HepG2 (cell line): ENCODE measurements at regions not wholly inside any gene's neighbourhood (a gene's known extent, or its start where the extent isn't known, plus 50 kb on each side); places are given as distances from the start of the nearest gene placed in this dataset.

Experiments
- ATAC-seq: fragments of 200-7000 bp; cut with Tn5 transposase; 3 replicates; pipeline ENCODE4 v1.9.1; 2020; ENCODE audit warnings: mild to moderate bottlenecking, moderate library complexity
- BruUV-seq: library from RNA; stranded (reverse); fragments of 400-500 nt; replicated peaks from 2 replicates; lab custom pipeline; 2021; lab: Mats Ljungman, UMichigan
- CTCF ChIA-PET: fragments of 300-600 bp; formaldehyde crosslinking; extraction: SDS; loops from one replicate; lab custom pipeline; 2021; ENCODE audit warnings: low total read pairs, inconsistent platforms, low intra/inter-chr PET ratio; lab: Yijun Ruan, JAX
- POLR2A ChIA-PET: fragments of 350-600 bp; sonication (Branson Sonifier 250); formaldehyde crosslinking; loops from one replicate; lab custom pipeline; 2020; ENCODE audit warnings: antibody characterized with exemption, inconsistent platforms; lab: Yijun Ruan, JAX
- DNase-seq: peaks from one replicate; pipeline ENCODE4 v3.0.0-alpha.2; 2015; ENCODE audit warnings: low spot score
- FAIRE-seq: peaks from 3 replicates; lab custom pipeline; 2011; peaks lifted over from hg19 to GRCh38; lab: Jason Lieb, UNC
- H2AFZ ChIP-seq: one replicate; pipeline ENCODE4 v1.6.1; 2011; ENCODE audit warnings: low read length, inconsistent platforms
- H3K27ac ChIP-seq: fragments of 300-600 bp; 3 replicates; pipeline ENCODE4 v1.8.0; 2011; ENCODE audit warnings: mixed run types, mild to moderate bottlenecking, mixed read lengths, low read length, inconsistent platforms; ENCODE audit not compliant: insufficient read depth; ENCODE audit errors: extremely low read length
- H3K27me3 ChIP-seq, 2 experiments: fragments of 200-600 bp in 1 of 2; 2 replicates in 1 of 2; 3 replicates in 1 of 2; pipeline versions ENCODE4 v1.6.0 to v1.8.0; 2011; ENCODE audit warnings: low read length in 2 of 2, mild to moderate bottlenecking in 2 of 2, moderate library complexity in 2 of 2, inconsistent platforms in 1 of 2; ENCODE audit not compliant: insufficient read depth in 2 of 2, control insufficient read depth in 1 of 2
- H3K36me3 ChIP-seq, 2 experiments: fragments of 200-600 bp in 1 of 2; replicated peaks in 1 of 2; 2 replicates in 1 of 2; 3 replicates in 1 of 2; pipeline versions ENCODE4 v1.5.1 to v1.8.0; 2011; ENCODE audit warnings: low read length in 2 of 2, inconsistent platforms in 1 of 2; ENCODE audit not compliant: insufficient read depth in 2 of 2, control insufficient read depth in 1 of 2
- H3K4me1 ChIP-seq: 2 replicates; pipeline ENCODE4 v1.5.1; 2012; ENCODE audit warnings: low read length, inconsistent platforms; ENCODE audit not compliant: insufficient read depth
- H3K4me2 ChIP-seq: 2 replicates; pipeline ENCODE4 v1.6.0; 2011; ENCODE audit warnings: low read depth, low read length, inconsistent platforms
- H3K4me3 ChIP-seq, 3 experiments: fragments of 200-600 bp in 1 of 3; sonication (generic), shearing (Covaris generic) in 1 of 3; replicated peaks in 1 of 3; 2 replicates each; pipeline ENCODE4 v1.5.1; 2011 to 2016; ENCODE audit warnings: low read length in 3 of 3, inconsistent platforms in 2 of 3, low read depth in 2 of 3, mild to moderate bottlenecking in 2 of 3, control low read depth in 1 of 3, mixed read lengths in 1 of 3; ENCODE audit not compliant: insufficient read depth in 1 of 3
- H3K79me2 ChIP-seq: one replicate; pipeline ENCODE4 v1.6.1; 2011; ENCODE audit warnings: low read length, inconsistent platforms; ENCODE audit not compliant: insufficient read depth
- H3K9ac ChIP-seq: 2 replicates; pipeline ENCODE4 v1.6.0; 2011; ENCODE audit warnings: mild to moderate bottlenecking, low read depth, low read length, inconsistent platforms; ENCODE audit not compliant: insufficient read depth
- H3K9me3 ChIP-seq: 2 replicates; pipeline ENCODE4 v1.5.1; 2012; ENCODE audit warnings: mild to moderate bottlenecking, low read length
- H4K20me1 ChIP-seq: 2 replicates; pipeline ENCODE4 v1.6.0; 2011; ENCODE audit warnings: inconsistent platforms, mild to moderate bottlenecking, low read length, moderate library complexity; ENCODE audit not compliant: insufficient read depth
- E2F2 ChIP-seq: sonication (generic); formaldehyde crosslinking; IDR thresholded peaks from 2 replicates; pipeline ENCODE4 v1.4.0; 2020; ENCODE audit warnings: missing genetic modification reagents, borderline replicate concordance
- EEA1 ChIP-seq: sonication (generic); formaldehyde crosslinking; IDR thresholded peaks from 2 replicates; pipeline ENCODE4 v1.5.1; 2020; ENCODE audit warnings: mild to moderate bottlenecking, missing genetic modification reagents, borderline replicate concordance
- MNT ChIP-seq: fragments of 450-650 bp; IDR thresholded peaks from 2 replicates; pipeline ENCODE4 v1.6.1; 2016
- NFE2 ChIP-seq: sonication (generic); formaldehyde crosslinking; IDR thresholded peaks from 2 replicates; pipeline ENCODE4 v1.4.0; 2020; ENCODE audit warnings: missing genetic modification reagents
- PITX1 ChIP-seq: sonication (generic); formaldehyde crosslinking; IDR thresholded peaks from 2 replicates; pipeline ENCODE4 v1.5.1; 2020; ENCODE audit warnings: mild to moderate bottlenecking, missing genetic modification reagents
- RFX3 ChIP-seq: IDR thresholded peaks from 2 replicates; pipeline ENCODE4 v1.6.1; 2016; ENCODE audit warnings: missing biosample characterization, missing genetic modification reagents
- RNF2 ChIP-seq: fragments of 450-650 bp; conservative IDR thresholded peaks from 2 replicates; pipeline ENCODE4 v1.6.1; 2016; ENCODE audit warnings: low read depth
- SALL1 ChIP-seq: sonication (generic); formaldehyde crosslinking; IDR thresholded peaks from 2 replicates; pipeline ENCODE4 v1.8.0; 2022; ENCODE audit warnings: mild to moderate bottlenecking, missing genetic modification reagents
- SMC3 ChIP-seq: IDR thresholded peaks from 2 replicates; pipeline ENCODE4 v1.6.1; 2011; ENCODE audit warnings: low read length, improper control_type of control experiment
- USF2 ChIP-seq, 2 experiments: sonication (generic) in 1 of 2; formaldehyde crosslinking in 1 of 2; IDR thresholded peaks; 2 replicates each; pipeline versions ENCODE4 v1.5.1 to v1.6.1; 2011 to 2020; ENCODE audit warnings: borderline replicate concordance in 1 of 2, low read depth in 1 of 2, low read length in 1 of 2, mild to moderate bottlenecking in 1 of 2, missing genetic modification reagents in 1 of 2, moderate library complexity in 1 of 2
- ZBTB8A ChIP-seq: sonication (generic); formaldehyde crosslinking; IDR thresholded peaks from 2 replicates; pipeline ENCODE4 v1.4.0; 2020; ENCODE audit warnings: mild to moderate bottlenecking, low read depth, missing genetic modification reagents, borderline replicate concordance
- ZNF10 ChIP-seq: sonication (generic); formaldehyde crosslinking; IDR thresholded peaks from 2 replicates; pipeline ENCODE4 v1.4.0; 2020; ENCODE audit warnings: mild to moderate bottlenecking, low read depth, missing genetic modification reagents, borderline replicate concordance
- ZNF713 ChIP-seq: sonication (generic); formaldehyde crosslinking; IDR thresholded peaks from 2 replicates; pipeline ENCODE4 v1.4.0; 2020; ENCODE audit warnings: mild to moderate bottlenecking, missing genetic modification reagents
- ZNF839 ChIP-seq: sonication (generic); formaldehyde crosslinking; IDR thresholded peaks from 2 replicates; pipeline ENCODE4 v1.4.0; 2020; ENCODE audit warnings: missing genetic modification reagents, mild to moderate bottlenecking, borderline replicate concordance
- WGBS: methylation state at CpG from one replicate; pipeline ENCODE4 v1.1.6; 2017; ENCODE audit warnings: low lambda C conversion rate; 5-methylcytosine and 5-hydroxymethylcytosine counted together
- in situ Hi-C: cut with HindIII; loops from 2 replicates; pipeline ENCODE4 v1.10.0; 2017; ENCODE audit warnings: low pct_unique_long_range_greater_than_20kb; ENCODE audit not compliant: extremely low pct_ligation_motif_present
- intact Hi-C: fragments of 100-400 bp; cut with micrococcal nuclease; formaldehyde crosslinking; loops from one replicate; pipeline ENCODE4 v1.10.0; 2022; ENCODE audit not compliant: unreplicated experiment
- TF ChIP-seq, protein P1 (sequence below): sonication (generic); formaldehyde crosslinking; conservative IDR thresholded peaks from 2 replicates; pipeline ENCODE4 v1.8.1; 2023; ENCODE audit warnings: missing genetic modification reagents
- TF ChIP-seq, protein P2 (sequence below): IDR thresholded peaks from 2 replicates; pipeline ENCODE4 v1.6.1; 2016; ENCODE audit warnings: low read depth, borderline replicate concordance

DNA sequence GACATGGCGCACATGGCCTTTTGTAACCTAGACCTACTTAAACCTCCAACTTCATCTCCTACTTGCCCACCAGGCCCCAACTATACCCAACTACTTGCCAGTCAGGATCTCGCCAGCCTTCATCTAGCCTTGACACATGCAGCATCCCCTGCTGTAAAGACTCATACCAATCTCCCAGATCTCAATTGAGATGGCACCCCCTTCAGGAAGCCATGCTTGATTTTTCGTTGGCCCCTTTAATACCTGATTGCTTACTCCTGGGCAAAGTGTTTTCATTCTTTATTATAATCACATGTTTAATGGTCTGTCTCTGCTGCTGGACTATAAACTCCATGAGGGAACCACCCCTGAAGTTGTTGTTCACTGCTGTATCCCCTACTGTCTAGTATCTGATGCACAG, 150.8 kb downstream of the SOX2 start:
- H3K79me2 ChIP-seq: no peaks in the 10 kb centered on the region
- H4K20me1 ChIP-seq: no peaks in the 10 kb centered on the region
- no peak for FAIRE-seq
- H3K36me3 ChIP-seq: no peaks in the 10 kb centered on the region
- H3K27me3 ChIP-seq: no peaks in the 10 kb centered on the region
- intact Hi-C loops: no loop called here
- BruUV-seq: no TSS peak
- no peaks in the 10 kb centered on the region for H3K9me3 ChIP-seq
- POLR2A ChIA-PET: no interaction called here
- CTCF ChIA-PET: no interaction called here
- H3K4me3 ChIP-seq: no peak overlapping the region
- 18% methylated on average over 3 of the region's 3 CpGs for WGBS
- no peak overlapping the region for H3K27ac ChIP-seq
- no peak for ATAC-seq
- H2AFZ ChIP-seq: no peak overlapping the region
- H3K4me2 ChIP-seq: no peak overlapping the region
- no peak for DNase-seq
- no peak overlapping the region for H3K9ac ChIP-seq
- H3K4me1 ChIP-seq: no peaks in the 10 kb centered on the region
- in situ Hi-C loops: no loop called here
- TF ChIP-seq SALL1 (CRISPR knock-in tag) (no peak), USF2 (IDR thresholded peaks at IDR 0.05; ENCODE audit: low read depth, low read length) (no peak), USF2 (CRISPR knock-in tag; IDR thresholded peaks at IDR 0.05; ENCODE audit: borderline replicate concordance) (no peak), EEA1 (no peak), MNT (no peak), NFE2 (CRISPR knock-in tag) (no peak), RNF2 (no peak), ZNF713 (no peak), PITX1 (CRISPR knock-in tag) (no peak), ZNF10 (CRISPR knock-in tag) (no peak), ZBTB8A (no peak), RFX3 (CRISPR knock-in tag) (no peak), SMC3 (no peak), E2F2 (no peak), ZNF839 (CRISPR knock-in tag) (no peak)
- TF ChIP-seq, protein P1, sequence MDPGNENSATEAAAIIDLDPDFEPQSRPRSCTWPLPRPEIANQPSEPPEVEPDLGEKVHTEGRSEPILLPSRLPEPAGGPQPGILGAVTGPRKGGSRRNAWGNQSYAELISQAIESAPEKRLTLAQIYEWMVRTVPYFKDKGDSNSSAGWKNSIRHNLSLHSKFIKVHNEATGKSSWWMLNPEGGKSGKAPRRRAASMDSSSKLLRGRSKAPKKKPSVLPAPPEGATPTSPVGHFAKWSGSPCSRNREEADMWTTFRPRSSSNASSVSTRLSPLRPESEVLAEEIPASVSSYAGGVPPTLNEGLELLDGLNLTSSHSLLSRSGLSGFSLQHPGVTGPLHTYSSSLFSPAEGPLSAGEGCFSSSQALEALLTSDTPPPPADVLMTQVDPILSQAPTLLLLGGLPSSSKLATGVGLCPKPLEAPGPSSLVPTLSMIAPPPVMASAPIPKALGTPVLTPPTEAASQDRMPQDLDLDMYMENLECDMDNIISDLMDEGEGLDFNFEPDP: no peak
- TF ChIP-seq, protein P2, sequence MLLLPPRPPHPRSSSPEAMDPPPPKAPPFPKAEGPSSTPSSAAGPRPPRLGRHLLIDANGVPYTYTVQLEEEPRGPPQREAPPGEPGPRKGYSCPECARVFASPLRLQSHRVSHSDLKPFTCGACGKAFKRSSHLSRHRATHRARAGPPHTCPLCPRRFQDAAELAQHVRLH (CRISPR knock-in tag): no peak
